Stimulated activated CD8-positive, alpha-beta memory T cell treated with anti-CD3 and anti-CD28 coated beads, Interleukin-4, amount 100 ng/mL, for 48 hours (primary cell): ENCODE measurements at regions not wholly inside any gene's neighbourhood (a gene's known extent, or its start where the extent isn't known, plus 50 kb on each side); places are given as distances from the start of the nearest gene placed in this dataset.
"Not testable (repeated sequence)": the region's sequence is repeated elsewhere in the genome, so short reads cannot be mapped to it uniquely, and the experiment has no call there.

Experiments used
- DNase-seq: peaks from one replicate; pipeline ENCODE4 v3.0.0-alpha.2; 2020

DNA sequence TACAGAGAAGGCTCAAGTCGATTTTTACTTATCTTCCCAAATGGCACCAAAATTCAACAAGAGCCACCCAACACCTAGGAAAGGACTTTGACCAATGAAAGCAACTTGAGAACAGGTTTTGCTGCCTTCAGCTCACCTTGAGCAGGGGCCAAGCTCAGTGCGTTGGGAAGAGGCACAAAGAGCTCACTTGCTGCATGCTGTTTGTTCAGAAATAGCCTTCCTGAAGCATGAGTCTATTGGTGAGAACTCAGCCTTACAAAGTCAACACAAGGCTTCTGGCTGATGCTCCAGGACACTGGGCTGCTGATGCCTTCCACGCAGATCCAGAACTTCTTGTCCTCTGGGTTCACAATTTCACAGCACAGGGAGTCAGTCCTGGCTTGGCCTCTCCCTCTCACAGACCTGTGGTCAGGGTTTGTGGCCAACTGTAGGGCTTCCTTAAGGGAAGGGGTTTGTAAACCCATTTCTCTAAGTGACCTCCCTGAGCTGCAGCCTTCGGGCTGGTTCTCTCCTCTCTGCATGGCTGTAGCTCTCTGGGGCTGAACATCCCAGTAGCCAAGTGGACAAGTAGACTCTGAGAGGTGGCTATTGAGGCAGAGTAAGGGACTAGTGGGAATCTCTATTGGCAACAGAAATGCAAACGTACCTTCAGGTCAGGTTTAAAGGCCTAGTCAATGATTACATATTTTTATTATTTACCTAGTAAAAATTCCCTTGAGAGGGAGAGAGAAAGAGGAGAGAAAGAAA, 124.7 kb upstream of the GATA6 start:
- no peak for DNase-seq

DNA sequence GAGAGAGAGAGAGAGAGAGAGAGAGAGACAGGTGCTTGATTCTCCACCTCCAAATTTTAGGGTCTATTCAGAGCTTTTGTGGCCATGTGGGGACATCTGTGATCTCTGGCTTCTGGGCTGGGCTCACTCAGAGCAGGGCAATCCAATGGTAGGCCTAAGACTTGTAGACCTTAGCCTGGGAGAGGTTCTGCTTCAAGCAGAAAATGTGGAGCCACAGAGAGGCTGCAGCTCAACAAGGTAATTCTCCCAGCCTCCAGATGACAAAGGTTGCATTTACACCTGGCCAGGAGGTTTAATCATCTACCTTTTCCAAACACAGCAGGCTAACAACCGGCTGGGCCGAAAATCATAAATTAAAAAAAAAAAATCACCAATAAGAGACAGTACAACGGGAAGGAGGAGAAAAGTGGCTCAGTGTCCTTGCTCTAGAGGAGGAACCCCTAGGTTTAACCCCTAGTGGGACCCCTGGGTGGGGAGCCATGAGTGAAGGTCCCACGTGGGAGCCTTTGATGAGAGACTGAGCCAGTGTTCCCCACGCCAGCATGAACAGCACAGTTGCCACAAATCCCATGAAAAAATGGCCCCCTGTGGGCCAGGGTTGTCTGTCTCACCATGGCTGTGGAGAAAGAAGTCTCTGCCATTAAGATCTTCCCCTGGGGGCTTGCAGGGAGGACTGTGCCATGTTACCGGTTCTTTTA, 124.0 kb upstream of the GATA6 start:
- DNase-seq = no peak

GRCh38 chr18:22046473-22046872, 122.9 kb upstream of the GATA6 start:
- no peak for DNase-seq

DNA sequence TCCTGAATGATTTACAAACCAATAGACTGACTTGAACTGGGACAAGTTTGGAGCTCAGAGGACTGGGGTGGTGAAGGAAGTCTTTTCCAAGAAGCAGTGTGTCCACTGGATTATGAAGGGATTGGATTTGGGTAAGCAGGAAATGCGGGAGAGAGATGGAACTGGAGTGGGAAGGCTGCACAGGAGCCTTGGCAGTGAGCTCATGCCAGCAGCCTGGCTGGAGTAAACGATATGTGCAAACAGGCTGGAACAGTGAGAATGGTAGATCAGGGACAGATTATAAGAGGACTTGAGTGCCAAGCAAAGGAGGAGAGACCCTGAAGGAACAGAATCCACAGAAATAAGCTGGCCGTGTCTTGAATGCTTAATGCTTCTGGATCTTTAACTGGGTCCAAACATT, 121.9 kb upstream of the GATA6 start:
- DNase-seq = no peak

DNA sequence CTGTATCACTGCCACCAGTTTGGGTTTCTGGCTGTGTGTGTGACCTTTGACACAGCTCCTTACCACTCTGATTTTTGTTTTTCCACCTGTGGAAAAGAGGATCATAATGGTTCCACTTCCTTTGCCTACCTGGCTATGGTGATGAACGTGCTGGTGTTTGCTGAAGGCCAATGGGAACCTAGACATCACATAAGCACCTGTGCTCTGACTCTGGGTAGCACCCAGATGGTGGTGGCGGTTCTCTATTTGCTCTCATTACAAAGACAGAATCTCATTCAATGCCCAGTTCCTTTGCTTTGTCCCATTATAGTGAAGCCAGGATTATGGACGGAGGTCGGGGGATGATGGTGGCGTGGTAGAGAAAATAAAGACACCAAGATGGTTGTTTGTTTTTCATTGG, 121.2 kb upstream of the GATA6 start:
- no peak for DNase-seq

DNA sequence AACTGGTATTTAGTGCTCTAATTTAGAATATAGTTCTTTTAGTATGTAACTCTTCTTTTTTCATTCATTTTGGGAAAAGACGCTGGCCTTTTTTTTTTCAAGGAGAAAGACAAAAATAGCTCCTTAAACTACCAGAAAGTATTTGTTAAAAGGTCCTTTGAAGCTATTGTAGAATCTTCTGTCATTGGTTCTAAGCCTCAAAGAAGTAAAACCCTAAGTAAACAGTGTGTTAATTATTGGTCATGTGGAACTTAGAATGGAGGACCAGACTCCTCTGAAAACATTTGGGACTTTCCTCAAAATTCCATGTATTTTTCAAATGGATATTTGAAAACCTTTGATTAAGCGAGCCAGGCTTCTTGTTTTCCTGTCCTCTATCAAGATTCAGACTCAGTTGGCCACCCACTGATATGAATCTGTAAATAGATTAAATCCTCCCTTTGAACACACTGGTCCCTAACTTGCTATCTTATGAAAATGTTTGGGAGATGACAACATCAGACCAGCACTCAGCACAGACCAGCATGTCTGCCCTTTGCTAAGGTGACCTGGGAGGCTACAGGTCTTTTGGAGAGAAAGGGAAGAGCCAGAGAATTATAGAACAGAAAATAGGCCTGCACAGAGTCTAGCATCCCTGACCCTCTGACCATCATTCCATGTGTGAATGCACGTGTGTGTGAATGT, 120.3 kb upstream of the GATA6 start:
- no peak for DNase-seq

DNA sequence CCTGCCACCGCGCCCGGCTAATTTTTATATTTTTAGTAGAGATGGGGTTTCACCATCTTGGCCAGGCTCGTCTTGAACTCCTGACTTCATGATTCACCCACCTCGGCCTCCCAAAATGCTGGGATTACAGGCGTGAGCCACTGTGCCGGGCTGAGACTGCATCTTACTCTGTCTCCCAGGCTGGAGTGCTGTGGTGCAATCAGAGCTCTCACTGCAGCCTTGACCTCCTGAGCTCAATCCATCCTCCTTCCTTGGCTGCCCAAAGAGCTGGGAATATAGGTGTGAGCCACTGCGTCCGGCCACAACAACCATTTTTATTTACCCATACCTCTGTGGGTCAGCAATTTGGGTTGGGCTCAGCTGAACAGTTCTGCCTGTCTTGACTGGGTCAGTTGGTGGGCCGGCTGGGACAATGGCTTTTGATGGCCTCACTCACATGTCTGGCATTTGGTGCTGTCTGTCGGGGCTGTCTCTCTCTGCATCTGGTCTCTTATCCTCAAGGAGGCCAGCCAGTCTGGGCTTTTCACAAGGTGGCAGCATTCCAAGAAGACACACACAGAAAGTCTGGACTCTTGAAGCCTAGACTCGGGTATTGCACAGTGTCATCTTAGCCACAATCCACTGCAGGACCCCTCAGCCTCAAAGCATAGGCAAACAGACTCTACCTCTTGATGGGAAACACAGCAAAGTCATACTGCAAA, 116.8 kb upstream of the GATA6 start:
- no peak for DNase-seq

- DNase-seq = no peak
Observed at GRCh38 chr18:22055466-22056238, 113.7 kb upstream of the GATA6 start.

GRCh38 chr18:22056950-22057349, 112.4 kb upstream of the GATA6 start:
- DNase-seq = no peak

- no peak for DNase-seq
Observed at GRCh38 chr18:22057908-22058527, 111.4 kb upstream of the GATA6 start.

- no peak for DNase-seq
Observed at GRCh38 chr18:22060361-22060760, 109.0 kb upstream of the GATA6 start.

GRCh38 chr18:22063102-22063501, 106.3 kb upstream of the GATA6 start:
- no peak for DNase-seq

GRCh38 chr18:22063672-22064071, 105.7 kb upstream of the GATA6 start:
- DNase-seq = no peak

DNA sequence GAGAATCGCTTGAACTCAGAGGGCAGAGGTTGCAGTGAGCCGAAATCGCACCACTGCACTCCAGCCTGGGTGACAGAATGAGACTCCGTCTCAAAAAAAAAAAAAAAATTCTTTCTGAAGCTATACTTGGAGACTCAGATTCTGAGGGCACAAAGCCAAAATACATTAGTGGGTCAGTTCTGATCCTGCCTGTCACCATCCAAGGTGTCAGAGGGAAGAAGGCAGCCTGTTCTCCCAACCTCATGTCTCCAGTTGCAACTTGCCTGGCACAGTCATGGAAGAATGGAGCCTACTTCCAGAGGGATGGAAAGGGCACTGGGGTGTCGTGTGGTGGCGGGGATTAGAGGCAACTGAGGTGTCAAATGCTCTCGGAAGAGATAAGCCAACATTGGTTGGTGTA, 104.8 kb upstream of the GATA6 start:
- DNase-seq = no peak

DNA sequence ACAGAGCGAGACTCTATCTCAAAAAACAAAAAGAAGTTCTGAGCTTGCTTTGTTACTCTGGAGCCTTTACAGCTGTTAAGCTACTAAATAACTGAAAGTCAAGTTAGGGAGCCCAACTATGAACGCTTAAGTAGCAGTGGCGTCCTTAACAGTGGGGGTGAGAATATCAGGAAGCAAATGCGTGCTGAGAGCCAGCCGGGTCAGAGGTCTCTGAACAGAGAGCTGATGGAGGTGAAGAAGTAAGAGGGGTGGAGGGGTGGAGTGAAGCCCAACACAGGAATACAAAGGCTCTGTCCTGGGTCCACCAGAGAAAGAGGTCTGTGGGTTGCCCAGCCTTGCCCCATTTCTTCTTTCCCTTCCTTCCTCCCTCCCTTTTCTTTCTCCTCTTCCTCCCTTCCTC, 104.1 kb upstream of the GATA6 start:
- DNase-seq = no peak

GRCh38 chr18:22066083-22066485, 103.3 kb upstream of the GATA6 start:
- no peak for DNase-seq

- DNase-seq = no peak
Observed at GRCh38 chr18:22067109-22067508, 102.3 kb upstream of the GATA6 start.

- DNase-seq = no peak
Observed at GRCh38 chr18:22067682-22068081, 101.7 kb upstream of the GATA6 start.

DNA sequence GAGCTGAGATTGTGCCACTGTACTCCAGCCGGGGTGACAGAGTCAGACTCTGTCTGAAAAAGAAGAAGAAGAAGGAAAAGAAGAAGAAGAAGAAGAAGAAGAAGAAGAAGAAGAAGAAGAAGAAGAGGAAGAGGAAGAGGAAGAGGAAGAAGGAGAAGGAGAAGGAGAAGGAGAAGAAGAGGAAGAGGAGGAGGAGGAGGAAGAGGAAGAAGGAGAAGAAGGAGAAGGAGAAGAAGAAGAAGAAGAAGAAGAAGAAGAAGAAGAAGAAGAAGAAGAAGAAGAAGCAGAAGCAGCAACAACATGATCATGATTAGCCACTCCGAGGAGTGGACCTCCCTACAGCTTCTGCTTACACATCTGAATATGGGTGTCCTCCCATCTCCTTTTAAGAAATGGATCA, 100.6 kb upstream of the GATA6 start:
- DNase-seq = not testable (repeated sequence)

- no peak for DNase-seq
Observed at GRCh38 chr18:22069916-22070315, 99.5 kb upstream of the GATA6 start.

DNA sequence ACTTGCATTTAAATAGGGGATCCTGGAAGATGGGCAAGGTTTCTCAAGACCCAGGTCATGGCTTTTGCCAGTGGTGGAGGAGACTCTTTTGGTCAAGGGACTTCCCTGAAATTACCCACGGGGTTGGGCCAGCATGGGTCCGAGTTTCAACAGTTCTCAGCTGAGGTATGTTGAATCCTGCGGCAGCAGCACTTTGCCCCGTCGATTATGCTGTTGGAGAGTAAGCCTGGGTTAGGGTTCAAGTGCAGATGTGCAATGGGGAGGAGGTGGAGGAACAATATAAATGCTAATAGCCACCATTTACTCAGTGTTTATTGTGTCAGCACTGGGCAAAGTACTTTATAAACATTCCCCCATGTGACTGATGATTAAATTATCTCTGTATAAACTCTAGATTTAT, 96.0 kb upstream of the GATA6 start:
- DNase-seq = no peak
